ENCODE measurements at regions not wholly inside any gene's neighbourhood (a gene's known extent, or its start where the extent isn't known, plus 50 kb on each side); places are given as distances from the start of the nearest gene placed in this dataset.
"Not testable (repeated sequence)": the region's sequence is repeated elsewhere in the genome, so short reads cannot be mapped to it uniquely, and the experiment has no call there.

DNA sequence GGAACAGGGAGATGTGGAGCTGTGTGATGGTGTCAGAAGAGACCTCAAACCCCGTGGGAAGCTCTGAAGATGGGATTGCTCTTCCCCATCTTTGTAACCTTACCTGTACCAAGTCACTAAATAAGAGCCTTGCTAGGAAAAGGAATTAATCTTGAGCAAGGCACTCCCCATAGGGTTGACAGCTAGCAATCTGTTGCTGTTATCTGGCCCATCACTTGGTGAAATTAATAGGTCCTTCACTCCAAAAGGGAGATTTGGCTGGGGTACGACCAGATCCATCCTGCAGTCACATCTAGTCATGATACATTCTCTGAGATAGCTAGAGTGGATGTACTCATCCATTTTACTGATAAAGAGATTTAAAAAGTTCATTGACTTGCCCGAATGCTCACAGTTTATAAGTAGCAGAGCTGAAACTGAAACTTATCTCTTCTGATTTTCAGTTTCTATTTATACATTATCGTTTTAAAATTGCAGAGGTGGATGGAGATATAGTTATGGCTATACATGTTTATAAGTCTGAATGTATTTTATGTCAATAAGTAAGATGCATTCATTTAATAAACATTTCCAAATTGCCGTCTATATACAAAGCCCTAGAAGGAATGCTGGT lies 299.1 kb upstream of the MCTP2 start:
- TF ChIP-seq, protein P1, sequence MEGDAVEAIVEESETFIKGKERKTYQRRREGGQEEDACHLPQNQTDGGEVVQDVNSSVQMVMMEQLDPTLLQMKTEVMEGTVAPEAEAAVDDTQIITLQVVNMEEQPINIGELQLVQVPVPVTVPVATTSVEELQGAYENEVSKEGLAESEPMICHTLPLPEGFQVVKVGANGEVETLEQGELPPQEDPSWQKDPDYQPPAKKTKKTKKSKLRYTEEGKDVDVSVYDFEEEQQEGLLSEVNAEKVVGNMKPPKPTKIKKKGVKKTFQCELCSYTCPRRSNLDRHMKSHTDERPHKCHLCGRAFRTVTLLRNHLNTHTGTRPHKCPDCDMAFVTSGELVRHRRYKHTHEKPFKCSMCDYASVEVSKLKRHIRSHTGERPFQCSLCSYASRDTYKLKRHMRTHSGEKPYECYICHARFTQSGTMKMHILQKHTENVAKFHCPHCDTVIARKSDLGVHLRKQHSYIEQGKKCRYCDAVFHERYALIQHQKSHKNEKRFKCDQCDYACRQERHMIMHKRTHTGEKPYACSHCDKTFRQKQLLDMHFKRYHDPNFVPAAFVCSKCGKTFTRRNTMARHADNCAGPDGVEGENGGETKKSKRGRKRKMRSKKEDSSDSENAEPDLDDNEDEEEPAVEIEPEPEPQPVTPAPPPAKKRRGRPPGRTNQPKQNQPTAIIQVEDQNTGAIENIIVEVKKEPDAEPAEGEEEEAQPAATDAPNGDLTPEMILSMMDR (conservative IDR thresholded peaks at IDR 0.05) = no peak
- H3K4me3 Mint-ChIP-seq = no peak overlapping the region
- no peak for DNase-seq (ENCODE audit: low read depth, low spot score)

DNA sequence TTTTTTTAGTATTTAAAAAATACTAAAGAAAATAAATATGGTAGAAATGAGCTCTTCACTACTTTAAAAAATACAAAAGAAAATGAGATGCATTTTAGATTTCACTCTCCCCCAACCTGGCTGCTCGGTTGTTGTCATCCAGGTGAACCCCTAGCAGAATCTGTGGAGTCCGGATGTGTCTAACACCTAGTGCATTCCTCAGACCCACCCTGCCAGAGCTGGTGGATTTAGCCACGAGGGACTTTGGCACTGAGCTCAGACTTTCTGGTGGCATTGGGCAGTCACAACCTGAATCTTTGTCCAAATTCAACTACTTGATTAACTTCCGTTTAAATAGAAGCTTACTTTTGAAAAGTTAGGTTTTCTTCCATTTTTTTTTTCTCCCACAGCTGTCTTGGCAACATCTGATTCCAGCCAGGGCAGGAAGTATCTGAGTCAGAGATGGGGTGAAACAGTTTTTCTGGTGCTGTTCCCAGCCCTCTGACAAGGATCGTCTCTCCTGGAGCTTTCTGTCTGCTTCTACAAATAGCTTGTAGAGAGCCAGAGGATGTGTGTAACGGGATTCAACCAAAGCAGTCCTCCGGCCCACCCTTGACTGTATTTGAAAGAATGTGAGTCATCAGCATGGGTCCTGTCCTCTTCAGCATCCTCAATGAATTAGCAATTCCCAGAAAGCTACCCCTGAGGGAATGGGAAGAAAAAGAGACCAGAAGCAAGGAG lies 301.8 kb upstream of the MCTP2 start:
- H3K4me1 Mint-ChIP-seq = no peaks in the 10 kb centered on the region
- H3K36me3 Mint-ChIP-seq (ENCODE audit: low read depth) = no peaks in the 10 kb centered on the region
- H3K27ac Mint-ChIP-seq (ENCODE audit: unreplicated experiment) = no peak overlapping the region
- TF ChIP-seq, protein P1 (conservative IDR thresholded peaks at IDR 0.05) = no peak
- H3K27me3 Mint-ChIP-seq (ENCODE audit: low read depth) = no peaks in the 10 kb centered on the region
- H3K4me3 Mint-ChIP-seq = no peak overlapping the region
- DNase-seq (ENCODE audit: low read depth, low spot score) = no peak
- H3K9me3 Mint-ChIP-seq = peaks cover 3% of the 10 kb centered on the region

More for the DNA sequence above, 299.1 kb upstream of the MCTP2 start:
- Mint-ChIP-seq H3K27me3 (ENCODE audit: low read depth) (no peaks in the 10 kb centered on the region), H3K27ac (ENCODE audit: unreplicated experiment) (no peak overlapping the region), H3K36me3 (ENCODE audit: low read depth) (no peaks in the 10 kb centered on the region), H3K9me3 (no peaks in the 10 kb centered on the region), H3K4me1 (no peaks in the 10 kb centered on the region)

- peaks cover 3% of the 10 kb centered on the region for H3K9me3 Mint-ChIP-seq
Measured at GRCh38 chr15:93920204-93920603, 311.2 kb upstream of the MCTP2 start.

DNA sequence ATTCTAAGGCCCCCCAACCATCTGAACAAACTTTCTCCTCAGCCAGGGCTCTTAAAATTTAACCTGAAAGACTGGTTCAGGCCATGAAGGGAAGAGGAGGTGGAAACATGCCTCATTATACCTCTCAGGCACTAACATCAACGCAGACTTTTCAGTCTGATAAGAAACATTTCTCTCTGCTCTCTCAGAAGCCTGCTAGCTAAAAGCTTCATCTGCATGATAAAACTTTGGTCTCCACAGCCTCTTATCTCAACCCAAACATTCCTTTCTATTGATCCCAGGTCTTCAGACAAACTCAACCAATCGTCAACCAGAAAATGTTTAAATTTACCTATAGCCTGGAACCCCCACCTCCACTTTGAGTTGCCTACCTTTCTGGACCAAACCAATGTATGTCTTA lies 312.6 kb upstream of the MCTP2 start:
- H3K9me3 Mint-ChIP-seq; H3K36me3 Mint-ChIP-seq (ENCODE audit: low read depth); H3K27ac Mint-ChIP-seq (ENCODE audit: unreplicated experiment); H3K27me3 Mint-ChIP-seq (ENCODE audit: low read depth); DNase-seq (ENCODE audit: low read depth, low spot score); H3K4me3 Mint-ChIP-seq: not testable (repeated sequence)
- H3K4me1 Mint-ChIP-seq = peaks cover 20% of the 10 kb centered on the region

More at GRCh38 chr15:93920204-93920603, 311.2 kb upstream of the MCTP2 start:
- TF ChIP-seq, protein P1 (conservative IDR thresholded peaks at IDR 0.05) = no peak
- Mint-ChIP-seq H3K4me3 (no peak overlapping the region), H3K4me1 (peaks cover 20% of the 10 kb centered on the region), H3K36me3 (ENCODE audit: low read depth) (no peaks in the 10 kb centered on the region), H3K27ac (ENCODE audit: unreplicated experiment) (no peak overlapping the region), H3K27me3 (ENCODE audit: low read depth) (no peaks in the 10 kb centered on the region)
- no peak for DNase-seq (ENCODE audit: low read depth, low spot score)

DNA sequence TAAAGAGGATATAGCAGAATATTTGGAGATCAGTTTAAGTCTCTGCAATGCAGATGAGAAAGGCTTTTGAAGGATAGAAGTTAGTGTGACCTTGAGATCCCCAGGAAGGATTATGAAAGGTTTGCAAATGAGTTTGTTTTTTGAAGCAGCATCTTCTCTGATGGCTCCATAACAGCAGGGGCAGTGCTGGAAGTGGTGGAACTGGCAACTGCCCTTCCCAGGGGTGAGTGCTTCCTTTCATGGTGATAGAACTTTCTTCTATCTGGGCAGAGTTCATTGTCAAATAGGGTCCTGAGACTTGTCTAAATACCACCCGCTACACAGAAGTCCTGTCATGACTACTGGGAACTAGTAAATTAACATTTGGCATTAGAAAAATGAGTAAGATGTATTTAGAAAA lies 314.2 kb upstream of the MCTP2 start:
- DNase-seq (ENCODE audit: low read depth, low spot score) = no peak
- peaks cover 20% of the 10 kb centered on the region for H3K4me1 Mint-ChIP-seq
- H3K4me3 Mint-ChIP-seq = no peak overlapping the region
- TF ChIP-seq, protein P1 (conservative IDR thresholded peaks at IDR 0.05) = no peak
- H3K27me3 Mint-ChIP-seq (ENCODE audit: low read depth) = no peaks in the 10 kb centered on the region
- H3K36me3 Mint-ChIP-seq (ENCODE audit: low read depth) = no peaks in the 10 kb centered on the region
- no peak overlapping the region for H3K27ac Mint-ChIP-seq (ENCODE audit: unreplicated experiment)
- peaks cover 1% of the 10 kb centered on the region for H3K9me3 Mint-ChIP-seq

- Mint-ChIP-seq H3K36me3 (ENCODE audit: low read depth) (no peaks in the 10 kb centered on the region), H3K27me3 (ENCODE audit: low read depth) (no peaks in the 10 kb centered on the region), H3K4me3 (no peak overlapping the region), H3K4me1 (peaks cover 8% of the 10 kb centered on the region), H3K27ac (ENCODE audit: unreplicated experiment) (no peak overlapping the region), H3K9me3 (peaks cover 8% of the 10 kb centered on the region)
- TF ChIP-seq, protein P1 (conservative IDR thresholded peaks at IDR 0.05) = no peak
- DNase-seq (ENCODE audit: low read depth, low spot score) = no peak
Measured at GRCh38 chr15:93913871-93914270, 317.5 kb upstream of the MCTP2 start.

Data from neural crest cell (in vitro differentiated cells).